GM23338 (cell line): ENCODE measurements at regions not wholly inside any gene's neighbourhood (a gene's known extent, or its start where the extent isn't known, plus 50 kb on each side); places are given as distances from the start of the nearest gene placed in this dataset.

Experiments used
- ATAC-seq: fragments of 200-7000 bp; cut with Tn5 transposase; 3 replicates; pipeline ENCODE4 v1.9.1; 2020
- DNase-seq: peaks from one replicate; pipeline ENCODE4 v3.0.0-alpha.2; 2015; ENCODE audit warnings: low spot score
- H2AFZ ChIP-seq: fragments of 200-600 bp; sonication (generic); 2 replicates; pipeline ENCODE4 v1.8.0; 2016; ENCODE audit warnings: antibody characterized with exemption, mild to moderate bottlenecking, moderate library complexity
- H3F3A ChIP-seq: fragments of 200-600 bp; sonication (generic); replicated peaks from 2 replicates; pipeline ENCODE4 v1.8.0; 2017; ENCODE audit warnings: antibody characterized with exemption, mixed run types, low read depth
- H3K27ac ChIP-seq: fragments of 200-600 bp; sonication (generic); 2 replicates; pipeline ENCODE4 v1.6.1; 2016; ENCODE audit warnings: low read depth
- H3K27me3 ChIP-seq: fragments of 200-600 bp; sonication (generic); 2 replicates; pipeline ENCODE4 v1.8.0; 2016; ENCODE audit warnings: mild to moderate bottlenecking, mixed run types, moderate library complexity; ENCODE audit not compliant: insufficient read depth
- H3K36me3 ChIP-seq: fragments of 200-600 bp; sonication (generic); 2 replicates; pipeline ENCODE4 v1.8.0; 2016; ENCODE audit warnings: mild to moderate bottlenecking; ENCODE audit not compliant: insufficient read depth
- H3K4me1 ChIP-seq: fragments of 200-600 bp; sonication (generic); 2 replicates; pipeline ENCODE4 v1.8.0; 2016; ENCODE audit warnings: mild to moderate bottlenecking, moderate library complexity; ENCODE audit not compliant: insufficient read depth
- H3K4me2 ChIP-seq: fragments of 200-600 bp; sonication (generic); 2 replicates; pipeline ENCODE4 v1.7.1; 2017; ENCODE audit warnings: mixed run types
- H3K4me3 ChIP-seq: fragments of 200-600 bp; sonication (generic); 2 replicates; pipeline ENCODE4 v1.6.1; 2016; ENCODE audit warnings: mixed run types
- H3K79me2 ChIP-seq: fragments of 200-600 bp; sonication (generic); replicated peaks from 2 replicates; pipeline ENCODE4 v1.8.0; 2017; ENCODE audit warnings: mild to moderate bottlenecking; ENCODE audit not compliant: insufficient read depth
- H3K9me2 ChIP-seq: fragments of 200-600 bp; sonication (generic); 2 replicates; pipeline ENCODE4 v1.8.0; 2017; ENCODE audit not compliant: insufficient read depth
- H4K20me1 ChIP-seq: fragments of 200-600 bp; sonication (generic); replicated peaks from 2 replicates; pipeline ENCODE4 v1.8.0; 2017; ENCODE audit warnings: mild to moderate bottlenecking; ENCODE audit not compliant: insufficient read depth
- H3K27ac Mint-ChIP-seq: 2 replicates; pipeline ENCODE4 v1.8.0; 2020; ENCODE audit warnings: inconsistent platforms, mild to moderate bottlenecking, moderate library complexity, mixed read lengths
- H3K27me3 Mint-ChIP-seq: 3 replicates; pipeline ENCODE4 v1.8.0; 2022; ENCODE audit warnings: low read depth, mild to moderate bottlenecking, moderate library complexity, mixed read lengths, inconsistent platforms; ENCODE audit not compliant: insufficient read depth, poor library complexity
- H3K36me3 Mint-ChIP-seq: 3 replicates; pipeline ENCODE4 v1.8.0; 2021; ENCODE audit warnings: low read depth, mild to moderate bottlenecking, inconsistent platforms, moderate library complexity, mixed read lengths
- H3K4me1 Mint-ChIP-seq: 3 replicates; pipeline ENCODE4 v1.8.0; 2020; ENCODE audit warnings: mild to moderate bottlenecking, inconsistent platforms, mixed read lengths
- H3K4me3 Mint-ChIP-seq: 3 replicates; pipeline ENCODE4 v1.8.0; 2021; ENCODE audit warnings: moderate library complexity, mild to moderate bottlenecking, inconsistent platforms, mixed read lengths
- H3K9me3 Mint-ChIP-seq: 3 replicates; pipeline ENCODE4 v1.8.0; 2020; ENCODE audit warnings: moderate library complexity, mild to moderate bottlenecking, inconsistent platforms, mixed read lengths
- CTCF ChIP-seq, 2 experiments: fragments of 200-600 bp in 1 of 2; sonication (generic) in 1 of 2; conservative IDR thresholded peaks; 2 replicates each; pipeline versions ENCODE4 v1.5.1 to v1.6.1; 2016 to 2017; ENCODE audit warnings: antibody characterized with exemption in 2 of 2, low read depth in 2 of 2, mild to moderate bottlenecking in 2 of 2, moderate library complexity in 1 of 2
- ETS1 ChIP-seq: IDR thresholded peaks from 2 replicates; pipeline ENCODE4 v1.6.1; 2016; ENCODE audit warnings: antibody characterized with exemption
- EZH2 ChIP-seq: fragments of 200-600 bp; sonication (generic); IDR thresholded peaks from one replicate; pipeline ENCODE4 v1.8.0; 2017; ENCODE audit warnings: antibody characterized with exemption, mild to moderate bottlenecking, low read depth; ENCODE audit not compliant: unreplicated experiment
- EZH2phosphoT487 ChIP-seq: fragments of 200-600 bp; sonication (generic); IDR thresholded peaks from one replicate; pipeline ENCODE4 v1.8.1; 2018; ENCODE audit warnings: antibody characterized with exemption; ENCODE audit not compliant: unreplicated experiment
- NANOG ChIP-seq: IDR thresholded peaks from 2 replicates; pipeline ENCODE4 v1.6.1; 2016; ENCODE audit warnings: antibody characterized with exemption, borderline replicate concordance
- POLR2AphosphoS5 ChIP-seq: IDR thresholded peaks from 2 replicates; pipeline ENCODE4 v1.6.1; 2016; ENCODE audit warnings: antibody characterized with exemption, low read depth
- STAT1 ChIP-seq: IDR thresholded peaks from one replicate; pipeline ENCODE4 v1.6.1; 2016; ENCODE audit warnings: antibody characterized with exemption; ENCODE audit not compliant: unreplicated experiment
- ZNF114 ChIP-seq: fragments of 250-450 bp; sonication (Bioruptor Pico); IDR thresholded peaks from 2 replicates; pipeline ENCODE4 v1.5.0; 2020; ENCODE audit warnings: mild to moderate bottlenecking, moderate library complexity
- ZNF462 ChIP-seq: fragments of 250-450 bp; sonication (Bioruptor Pico); IDR thresholded peaks from 2 replicates; pipeline ENCODE4 v1.5.0; 2020; ENCODE audit warnings: mild to moderate bottlenecking, moderate library complexity

- TF ChIP-seq EZH2, result no peak
- no peak for TF ChIP-seq STAT1
- TF ChIP-seq NANOG, result no peak
- no peak for TF ChIP-seq POLR2AphosphoS5
- no peak for TF ChIP-seq ZNF114 (CRISPR knock-in tag)
- TF ChIP-seq ETS1, result no peak
- no peak for TF ChIP-seq EZH2phosphoT487
- TF ChIP-seq ZNF462, result no peak
Observed at GRCh38 chr17:77676237-77676661, 282.3 kb upstream of the TNRC6C start (continued).

- H3K4me3 ChIP-seq, result no peak overlapping the region
- no peaks in the 10 kb centered on the region for H3K4me1 ChIP-seq
- H3K27ac Mint-ChIP-seq, result no peak overlapping the region
- no peak for ATAC-seq
- no peaks in the 10 kb centered on the region for H3K79me2 ChIP-seq
- no peaks in the 10 kb centered on the region; the same call in 2 of the 3 replicates for H3K36me3 Mint-ChIP-seq
- H3F3A ChIP-seq, result no peaks in the 10 kb centered on the region
- no peaks in the 10 kb centered on the region for H4K20me1 ChIP-seq
- H3K4me2 ChIP-seq, result no peak overlapping the region
- peaks cover 5% of the 10 kb centered on the region for H3K27me3 Mint-ChIP-seq
- H3K27ac ChIP-seq, result no peak overlapping the region
- peaks cover 14% of the 10 kb centered on the region for H3K4me1 Mint-ChIP-seq
- H3K4me3 Mint-ChIP-seq, result no peak overlapping the region
- no peaks in the 10 kb centered on the region for H3K36me3 ChIP-seq
- H2AFZ ChIP-seq, result peak overlapping the region; percentile 69; the same call in 1 of the 2 replicates
- H3K27me3 ChIP-seq, result no peaks in the 10 kb centered on the region
- no peak for DNase-seq
- no peaks in the 10 kb centered on the region for H3K9me2 ChIP-seq
- no peaks in the 10 kb centered on the region; the same call in 2 of the 3 replicates for H3K9me3 Mint-ChIP-seq
- no peak for TF ChIP-seq ETS1
- no peak for TF ChIP-seq EZH2phosphoT487
- TF ChIP-seq EZH2, result no peak
- TF ChIP-seq CTCF (conservative IDR thresholded peaks at IDR 0.05; ENCODE audit: low read depth in 2 of 2), result no peak
- no peak for TF ChIP-seq NANOG
Observed at GRCh38 chr17:77677211-77677610, 281.3 kb upstream of the TNRC6C start.
